ENCODE measurements at regions not wholly inside any gene's neighbourhood (a gene's known extent, or its start where the extent isn't known, plus 50 kb on each side); places are given as distances from the start of the nearest gene placed in this dataset.

DNA sequence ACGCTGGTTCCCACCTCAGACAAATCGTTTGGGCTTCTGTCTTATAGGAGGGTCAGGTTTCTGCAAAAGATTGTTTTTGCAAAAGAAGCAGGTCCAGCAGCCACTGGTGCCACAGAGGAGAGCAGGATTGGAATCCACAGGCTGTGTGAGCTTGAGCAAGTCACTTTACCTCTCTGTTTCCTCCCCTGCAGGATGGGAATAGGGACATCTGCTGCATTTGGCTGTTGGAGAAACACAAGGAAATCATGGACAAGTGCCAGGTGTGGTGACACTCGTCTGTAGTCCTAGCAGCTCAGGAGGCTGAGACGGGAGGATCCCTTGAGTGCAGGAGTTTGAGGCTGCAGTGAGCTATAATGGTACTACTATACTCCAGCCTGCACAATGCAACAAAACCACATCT is 422.6 kb downstream of the MN1 start:
- no peaks in the 10 kb centered on the region for H3K23me2 ChIP-seq (ENCODE audit: insufficient read length, low read depth, low read length, poor library complexity, severe bottlenecking)
- H3K23ac ChIP-seq (ENCODE audit: insufficient read length, low read depth, low read length): no peak overlapping the region
- H4K91ac ChIP-seq (ENCODE audit: insufficient read length, low read depth, low read length): no peak overlapping the region
- H3K4me1 ChIP-seq (ENCODE audit: insufficient read depth, low read length): no peaks in the 10 kb centered on the region
- no peak overlapping the region for H3K56ac ChIP-seq (ENCODE audit: insufficient read length, low read depth, low read length)
- no peak for TF ChIP-seq CTCF (conservative IDR thresholded peaks at IDR 0.05)
- DNase-seq: no peak
- no peak overlapping the region for H2BK15ac ChIP-seq (ENCODE audit: low read depth, low read length)
- H4K20me1 ChIP-seq (ENCODE audit: control insufficient read depth, insufficient read depth, insufficient read length): no peaks in the 10 kb centered on the region
- no peak overlapping the region for H4K5ac ChIP-seq (ENCODE audit: insufficient read length, low read depth, low read length)
- WGBS (ENCODE audit: extremely low coverage, insufficient read length, low lambda C conversion rate): no CpG with 5 or more reads among the region's 4 CpGs
- H3K18ac ChIP-seq (ENCODE audit: insufficient read length, low read depth, low read length): no peak overlapping the region
- no peak overlapping the region for H2BK20ac ChIP-seq (ENCODE audit: low read depth, low read length, poor library complexity, severe bottlenecking)
- H3K4me2 ChIP-seq (ENCODE audit: insufficient read depth, insufficient read length, low read length): no peak overlapping the region
- no peak overlapping the region for H3K4ac ChIP-seq (ENCODE audit: low read depth, low read length)
- no peak overlapping the region for H4K8ac ChIP-seq (replicated peaks; ENCODE audit: insufficient read length, low read depth, low read length)
- no peaks in the 10 kb centered on the region for H3K27me3 ChIP-seq (ENCODE audit: insufficient read depth, low read length)
- no peak overlapping the region for H2BK12ac ChIP-seq (ENCODE audit: insufficient read length, low read depth, low read length)
- no peaks in the 10 kb centered on the region for H3K36me3 Mint-ChIP-seq (ENCODE audit: insufficient read depth in 1 of 3, low read depth in 3 of 3)
- no peak overlapping the region for H3K27ac ChIP-seq (ENCODE audit: insufficient read length, low read depth, low read length)
- no peaks in the 10 kb centered on the region for H3K9me3 ChIP-seq (ENCODE audit: control insufficient read depth, low read depth, low read length)
- H3K4me3 Mint-ChIP-seq: no peak overlapping the region
- no peak overlapping the region for H3T11ph ChIP-seq (ENCODE audit: low read length)
- no peak overlapping the region for H2AFZ ChIP-seq (ENCODE audit: low read length)
- no peak overlapping the region for H2BK120ac ChIP-seq (ENCODE audit: low read depth, low read length, poor library complexity, severe bottlenecking)
- H3K9me3 Mint-ChIP-seq: peaks cover 2 to 4% of the 10 kb centered on the region in 2 experiments; a peak in 1 of 5 replicates
- no peaks in the 10 kb centered on the region for H3K79me1 ChIP-seq (ENCODE audit: insufficient read depth, low read depth, low read length, poor library complexity, severe bottlenecking)
- H3K14ac ChIP-seq (ENCODE audit: insufficient read depth, low read length): no peak overlapping the region
- no peak overlapping the region for H2AK5ac ChIP-seq (ENCODE audit: insufficient read length, low read length)
- peaks cover 2 to 14% of the 10 kb centered on the region in 2 experiments; a peak in 3 of 4 replicates for H3K4me1 Mint-ChIP-seq
- H3K27me3 Mint-ChIP-seq (ENCODE audit: low read depth): peaks cover 3% of the 10 kb centered on the region; the same call in 1 of the 2 replicates
- H3K79me2 ChIP-seq (ENCODE audit: insufficient read depth, low read length): no peaks in the 10 kb centered on the region
- no peak overlapping the region for H3K9ac ChIP-seq (ENCODE audit: extremely low read depth, insufficient read length, low read length)
- H3K27ac Mint-ChIP-seq: no peak overlapping the region
- no peak overlapping the region for H2BK5ac ChIP-seq (ENCODE audit: insufficient read length, low read length)
